ENCODE measurements at regions not wholly inside any gene's neighbourhood (a gene's known extent, or its start where the extent isn't known, plus 50 kb on each side); places are given as distances from the start of the nearest gene placed in this dataset.

GRCh38 chr1:8162168-8162567 is 136.1 kb upstream of the ERRFI1 start:
- no peaks in the 10 kb centered on the region for H3K9me3 ChIP-seq (ENCODE audit: insufficient read depth, low read length)
- H3F3A ChIP-seq (ENCODE audit: insufficient read depth): no peaks in the 10 kb centered on the region
- no peaks in the 10 kb centered on the region for H3K9me2 ChIP-seq (replicated peaks; ENCODE audit: insufficient read depth, low read length)
- no peak overlapping the region for H3K4me2 ChIP-seq (ENCODE audit: low read depth, low read length, poor library complexity, severe bottlenecking)
- H4K20me1 ChIP-seq (ENCODE audit: low read depth, low read length): no peaks in the 10 kb centered on the region
- no peak overlapping the region for H3K27ac ChIP-seq (ENCODE audit: low read depth, low read length)
- no peaks in the 10 kb centered on the region for H3K27me3 ChIP-seq (ENCODE audit: low read length)
- no peak overlapping the region for H3K4me3 ChIP-seq (ENCODE audit: insufficient read depth, low read length, poor library complexity, severe bottlenecking)
- no peak for TF ChIP-seq CTCF (IDR thresholded peaks at IDR 0.05; ENCODE audit: insufficient read depth, low read length, poor library complexity, severe bottlenecking)
- no peaks in the 10 kb centered on the region for H3K36me3 ChIP-seq (ENCODE audit: low read length)
- no peak overlapping the region for H3K9ac ChIP-seq (ENCODE audit: low read length)
- H3K79me2 ChIP-seq (ENCODE audit: insufficient read depth, low read length): no peaks in the 10 kb centered on the region
- H2AFZ ChIP-seq (ENCODE audit: low read depth, low read length, severe bottlenecking): no peak overlapping the region

GRCh38 chr1:8161546-8162105 is 135.5 kb upstream of the ERRFI1 start:
- Histone ChIP-seq H2AFZ (ENCODE audit: low read depth, low read length, severe bottlenecking) (no peak overlapping the region), H3K4me2 (ENCODE audit: low read depth, low read length, poor library complexity, severe bottlenecking) (no peak overlapping the region), H3F3A (ENCODE audit: insufficient read depth) (no peaks in the 10 kb centered on the region), H4K20me1 (ENCODE audit: low read depth, low read length) (no peaks in the 10 kb centered on the region), H3K9me3 (ENCODE audit: insufficient read depth, low read length) (no peaks in the 10 kb centered on the region), H3K27ac (ENCODE audit: low read depth, low read length) (no peak overlapping the region), H3K9me2 (replicated peaks; ENCODE audit: insufficient read depth, low read length) (no peaks in the 10 kb centered on the region), H3K27me3 (ENCODE audit: low read length) (no peaks in the 10 kb centered on the region), H3K79me2 (ENCODE audit: insufficient read depth, low read length) (no peaks in the 10 kb centered on the region), H3K9ac (ENCODE audit: low read length) (no peak overlapping the region), H3K36me3 (ENCODE audit: low read length) (no peaks in the 10 kb centered on the region), H3K4me3 (ENCODE audit: insufficient read depth, low read length, poor library complexity, severe bottlenecking) (no peak overlapping the region)
- TF ChIP-seq CTCF (IDR thresholded peaks at IDR 0.05; ENCODE audit: insufficient read depth, low read length, poor library complexity, severe bottlenecking) (no peak), EZH2phosphoT487 (conservative IDR thresholded peaks at IDR 0.05; ENCODE audit: low read length) (no peak)

GRCh38 chr1:8159470-8160024 is 133.4 kb upstream of the ERRFI1 start:
- H4K20me1 ChIP-seq (ENCODE audit: low read depth, low read length): no peaks in the 10 kb centered on the region
- no peak overlapping the region for H3K9ac ChIP-seq (ENCODE audit: low read length)
- H3K4me3 ChIP-seq (ENCODE audit: insufficient read depth, low read length, poor library complexity, severe bottlenecking): no peak overlapping the region
- H3K9me2 ChIP-seq (replicated peaks; ENCODE audit: insufficient read depth, low read length): no peaks in the 10 kb centered on the region
- no peak overlapping the region for H3K27ac ChIP-seq (ENCODE audit: low read depth, low read length)
- no peaks in the 10 kb centered on the region for H3K36me3 ChIP-seq (ENCODE audit: low read length)
- TF ChIP-seq EZH2phosphoT487 (conservative IDR thresholded peaks at IDR 0.05; ENCODE audit: low read length) (no peak), CTCF (IDR thresholded peaks at IDR 0.05; ENCODE audit: insufficient read depth, low read length, poor library complexity, severe bottlenecking) (no peak)
- no peak overlapping the region for H2AFZ ChIP-seq (ENCODE audit: low read depth, low read length, severe bottlenecking)
- no peaks in the 10 kb centered on the region for H3F3A ChIP-seq (ENCODE audit: insufficient read depth)
- no peaks in the 10 kb centered on the region for H3K79me2 ChIP-seq (ENCODE audit: insufficient read depth, low read length)
- H3K9me3 ChIP-seq (ENCODE audit: insufficient read depth, low read length): no peaks in the 10 kb centered on the region
- H3K27me3 ChIP-seq (ENCODE audit: low read length): no peaks in the 10 kb centered on the region
- no peak overlapping the region for H3K4me2 ChIP-seq (ENCODE audit: low read depth, low read length, poor library complexity, severe bottlenecking)
